ENCODE measurements at regions not wholly inside any gene's neighbourhood (a gene's known extent, or its start where the extent isn't known, plus 50 kb on each side); places are given as distances from the start of the nearest gene placed in this dataset.

DNA sequence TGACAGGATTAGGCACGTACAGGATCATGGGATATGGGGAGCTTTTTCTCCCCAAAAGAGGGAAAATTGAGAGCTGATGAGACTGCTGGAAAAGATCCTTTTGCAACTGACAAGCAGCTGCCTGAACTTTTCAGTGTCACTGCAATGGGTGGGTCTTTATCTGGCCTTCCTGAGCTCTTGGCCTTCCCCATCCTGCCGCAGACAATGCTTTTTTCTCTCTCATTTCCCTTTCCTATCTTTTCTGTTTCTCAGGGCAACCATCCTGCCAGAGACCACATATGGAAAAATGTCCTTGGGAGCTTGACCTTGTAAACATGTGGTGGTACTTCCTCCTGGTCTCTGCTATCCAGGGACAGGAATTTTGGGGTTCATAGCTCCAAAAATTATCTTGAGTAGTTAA, 75.8 kb downstream of the CALM1 start:
- no peaks in the 10 kb centered on the region for H3K4me1 ChIP-seq
- H3K9me3 ChIP-seq: peaks cover 12 to 26% of the 10 kb centered on the region in 2 donors
- H3K27me3 ChIP-seq: no peaks in the 10 kb centered on the region
- intact Hi-C loops (cut with DNase I; ENCODE audit: low total_unique reads): no loop called here
- no peak for TF ChIP-seq POLR2A (IDR thresholded peaks at IDR 0.05)
- TF ChIP-seq POLR2AphosphoS5 (IDR thresholded peaks at IDR 0.05): no peak
- TF ChIP-seq, protein P1, sequence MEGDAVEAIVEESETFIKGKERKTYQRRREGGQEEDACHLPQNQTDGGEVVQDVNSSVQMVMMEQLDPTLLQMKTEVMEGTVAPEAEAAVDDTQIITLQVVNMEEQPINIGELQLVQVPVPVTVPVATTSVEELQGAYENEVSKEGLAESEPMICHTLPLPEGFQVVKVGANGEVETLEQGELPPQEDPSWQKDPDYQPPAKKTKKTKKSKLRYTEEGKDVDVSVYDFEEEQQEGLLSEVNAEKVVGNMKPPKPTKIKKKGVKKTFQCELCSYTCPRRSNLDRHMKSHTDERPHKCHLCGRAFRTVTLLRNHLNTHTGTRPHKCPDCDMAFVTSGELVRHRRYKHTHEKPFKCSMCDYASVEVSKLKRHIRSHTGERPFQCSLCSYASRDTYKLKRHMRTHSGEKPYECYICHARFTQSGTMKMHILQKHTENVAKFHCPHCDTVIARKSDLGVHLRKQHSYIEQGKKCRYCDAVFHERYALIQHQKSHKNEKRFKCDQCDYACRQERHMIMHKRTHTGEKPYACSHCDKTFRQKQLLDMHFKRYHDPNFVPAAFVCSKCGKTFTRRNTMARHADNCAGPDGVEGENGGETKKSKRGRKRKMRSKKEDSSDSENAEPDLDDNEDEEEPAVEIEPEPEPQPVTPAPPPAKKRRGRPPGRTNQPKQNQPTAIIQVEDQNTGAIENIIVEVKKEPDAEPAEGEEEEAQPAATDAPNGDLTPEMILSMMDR (IDR thresholded peaks at IDR 0.05): no peak
- no peak overlapping the region for H3K27ac ChIP-seq
- DNase-seq (ENCODE audit: low spot score in 2 of 2): no peak
- H3K36me3 ChIP-seq: no peaks in the 10 kb centered on the region
- no peak overlapping the region for H3K4me3 ChIP-seq

Measured in breast epithelium (tissue), 4 donors.